ENCODE measurements at regions not wholly inside any gene's neighbourhood (a gene's known extent, or its start where the extent isn't known, plus 50 kb on each side); places are given as distances from the start of the nearest gene placed in this dataset.

- TF ChIP-seq REST (IDR thresholded peaks at IDR 0.05; ENCODE audit: low read depth) (no peak), ZBTB7A (IDR thresholded peaks at IDR 0.05; ENCODE audit: low read depth) (no peak)
Observed at GRCh38 chr4:31768756-31769155, 1048.6 kb downstream of the PCDH7 start.
